ENCODE measurements at regions not wholly inside any gene's neighbourhood (a gene's known extent, or its start where the extent isn't known, plus 50 kb on each side); places are given as distances from the start of the nearest gene placed in this dataset.

DNA sequence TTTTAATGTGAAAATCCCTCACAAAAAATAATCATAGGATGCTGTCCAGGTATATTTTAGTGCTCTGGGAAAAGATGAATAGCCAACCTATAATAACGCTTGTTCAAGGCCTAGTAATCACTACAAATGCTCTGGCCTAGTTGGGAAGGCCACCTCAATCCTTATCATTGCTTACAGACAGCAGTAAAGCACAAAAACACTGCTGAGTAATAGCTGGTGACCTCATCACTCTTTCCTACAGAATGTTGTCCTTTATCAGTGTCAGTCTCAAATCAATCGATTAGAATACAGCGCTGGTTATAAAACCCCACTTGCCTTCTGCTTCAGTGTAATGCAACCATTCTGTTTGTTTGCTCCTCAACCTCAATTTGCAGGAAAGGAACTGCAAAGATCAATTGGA lies 72.6 kb upstream of the STEAP1 start:
- no peak for DNase-seq (ENCODE audit: low read depth)
- no peak for TF ChIP-seq POLR2A (IDR thresholded peaks at IDR 0.05; ENCODE audit: extremely low read depth, insufficient read length)
- TF ChIP-seq, protein P1, sequence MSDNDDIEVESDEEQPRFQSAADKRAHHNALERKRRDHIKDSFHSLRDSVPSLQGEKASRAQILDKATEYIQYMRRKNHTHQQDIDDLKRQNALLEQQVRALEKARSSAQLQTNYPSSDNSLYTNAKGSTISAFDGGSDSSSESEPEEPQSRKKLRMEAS (IDR thresholded peaks at IDR 0.05; ENCODE audit: low read depth, low read length) = no peak
- no peak for TF ChIP-seq MYC (IDR thresholded peaks at IDR 0.05; ENCODE audit: low read depth, low read length)
- TF ChIP-seq, protein P2, sequence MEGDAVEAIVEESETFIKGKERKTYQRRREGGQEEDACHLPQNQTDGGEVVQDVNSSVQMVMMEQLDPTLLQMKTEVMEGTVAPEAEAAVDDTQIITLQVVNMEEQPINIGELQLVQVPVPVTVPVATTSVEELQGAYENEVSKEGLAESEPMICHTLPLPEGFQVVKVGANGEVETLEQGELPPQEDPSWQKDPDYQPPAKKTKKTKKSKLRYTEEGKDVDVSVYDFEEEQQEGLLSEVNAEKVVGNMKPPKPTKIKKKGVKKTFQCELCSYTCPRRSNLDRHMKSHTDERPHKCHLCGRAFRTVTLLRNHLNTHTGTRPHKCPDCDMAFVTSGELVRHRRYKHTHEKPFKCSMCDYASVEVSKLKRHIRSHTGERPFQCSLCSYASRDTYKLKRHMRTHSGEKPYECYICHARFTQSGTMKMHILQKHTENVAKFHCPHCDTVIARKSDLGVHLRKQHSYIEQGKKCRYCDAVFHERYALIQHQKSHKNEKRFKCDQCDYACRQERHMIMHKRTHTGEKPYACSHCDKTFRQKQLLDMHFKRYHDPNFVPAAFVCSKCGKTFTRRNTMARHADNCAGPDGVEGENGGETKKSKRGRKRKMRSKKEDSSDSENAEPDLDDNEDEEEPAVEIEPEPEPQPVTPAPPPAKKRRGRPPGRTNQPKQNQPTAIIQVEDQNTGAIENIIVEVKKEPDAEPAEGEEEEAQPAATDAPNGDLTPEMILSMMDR (IDR thresholded peaks at IDR 0.05; ENCODE audit: low read depth, low read length) = no peak
- no peak overlapping the region for H3K4me3 ChIP-seq (ENCODE audit: low read depth, low read length)

- TF ChIP-seq, protein P2 (IDR thresholded peaks at IDR 0.05; ENCODE audit: low read depth, low read length) = no peak
- TF ChIP-seq, protein P1 (IDR thresholded peaks at IDR 0.05; ENCODE audit: low read depth, low read length) = no peak
- no peak for TF ChIP-seq MYC (IDR thresholded peaks at IDR 0.05; ENCODE audit: low read depth, low read length)
- TF ChIP-seq POLR2A (IDR thresholded peaks at IDR 0.05; ENCODE audit: extremely low read depth, insufficient read length) = no peak
- DNase-seq (ENCODE audit: low read depth) = no peak
- H3K4me3 ChIP-seq (ENCODE audit: low read depth, low read length) = no peak overlapping the region
Observed at GRCh38 chr7:90092506-90092905, 61.8 kb upstream of the STEAP1 start.

DNA sequence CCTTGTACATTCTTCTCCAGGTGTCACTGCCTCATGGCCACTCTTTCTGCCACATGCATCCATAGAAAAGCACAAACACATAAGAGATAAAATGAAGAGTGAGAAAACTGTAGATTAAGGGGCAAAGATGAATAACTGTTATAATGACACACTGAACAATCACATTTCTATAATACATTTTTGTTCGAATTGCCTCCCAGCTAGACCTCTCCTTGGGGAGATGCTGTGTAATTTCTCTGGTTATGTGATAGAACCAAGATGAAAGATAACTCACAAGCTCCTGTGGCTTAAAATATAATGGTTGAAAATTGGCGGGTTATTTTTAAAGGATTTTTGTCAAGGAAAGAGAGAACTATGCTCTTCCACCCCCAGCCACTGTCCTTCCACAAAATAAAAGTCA lies 60.2 kb upstream of the STEAP1 start:
- H3K4me3 ChIP-seq (ENCODE audit: low read depth, low read length) = no peak overlapping the region
- TF ChIP-seq, protein P2 (IDR thresholded peaks at IDR 0.05; ENCODE audit: low read depth, low read length) = no peak
- TF ChIP-seq, protein P1 (IDR thresholded peaks at IDR 0.05; ENCODE audit: low read depth, low read length) = no peak
- TF ChIP-seq POLR2A (IDR thresholded peaks at IDR 0.05; ENCODE audit: extremely low read depth, insufficient read length) (no peak), MYC (IDR thresholded peaks at IDR 0.05; ENCODE audit: low read depth, low read length) (no peak)
- DNase-seq (ENCODE audit: low read depth) = no peak
